IMR-90 (cell line): ENCODE measurements at regions not wholly inside any gene's neighbourhood (a gene's known extent, or its start where the extent isn't known, plus 50 kb on each side); places are given as distances from the start of the nearest gene placed in this dataset.
A peak's percentile ranks its signal among the peaks of the same experiment; 100 is the strongest.

ENCODE experiments used
- ATAC-seq: fragments of 200-7000 bp; cut with Tn5 transposase; 2 replicates; pipeline ENCODE4 v1.9.1; 2020; ENCODE audit warnings: low read depth, mild to moderate bottlenecking, moderate library complexity
- BruUV-seq: library from RNA; stranded (reverse); fragments of 400-500 nt; replicated peaks from 2 replicates; lab custom pipeline; 2021; lab: Mats Ljungman, UMichigan
- CTCF ChIA-PET: fragments of 300-600 bp; formaldehyde crosslinking; extraction: SDS; loops from one replicate; lab custom pipeline; 2021; ENCODE audit warnings: antibody characterized with exemption; lab: Yijun Ruan, JAX
- POLR2A ChIA-PET: fragments of 300-600 bp; sonication (Branson Sonifier 250); formaldehyde crosslinking; loops from one replicate; lab custom pipeline; 2022; ENCODE audit warnings: antibody characterized with exemption; ENCODE audit not compliant: unreplicated experiment; lab: Charles Lee
- DNase-seq: peaks from one replicate; pipeline ENCODE4 v3.0.0; 2013
- H2AFZ ChIP-seq: replicated peaks from 2 replicates; pipeline ENCODE3; 2013; ENCODE audit warnings: low read length, mild to moderate bottlenecking; ENCODE audit not compliant: poor library complexity
- H2AK5ac ChIP-seq: 2 replicates; pipeline ENCODE4 v1.6.1; 2013; ENCODE audit warnings: low read depth, low read length, inconsistent platforms
- H2AK9ac ChIP-seq: replicated peaks from 2 replicates; pipeline ENCODE3; 2013; ENCODE audit warnings: mild to moderate bottlenecking, low read depth, low read length, moderate library complexity; ENCODE audit not compliant: poor library complexity
- H2BK120ac ChIP-seq: 2 replicates; pipeline ENCODE4 v1.6.1; 2013; ENCODE audit warnings: low read depth, low read length, inconsistent platforms
- H2BK15ac ChIP-seq: 3 replicates; pipeline ENCODE4 v1.6.1; 2013; ENCODE audit warnings: low read depth, low read length, inconsistent platforms
- H2BK20ac ChIP-seq: 2 replicates; pipeline ENCODE4 v1.6.1; 2013; ENCODE audit warnings: low read depth, mild to moderate bottlenecking, inconsistent platforms, low read length, moderate library complexity
- H2BK5ac ChIP-seq: 2 replicates; pipeline ENCODE4 v1.6.1; 2013; ENCODE audit warnings: mild to moderate bottlenecking, low read depth, low read length, inconsistent platforms; ENCODE audit not compliant: poor library complexity, severe bottlenecking
- H3K14ac ChIP-seq: replicated peaks from 2 replicates; pipeline ENCODE4 v1.6.1; 2013; ENCODE audit warnings: low read depth, low read length, inconsistent platforms
- H3K18ac ChIP-seq: 2 replicates; pipeline ENCODE4 v1.6.1; 2013; ENCODE audit warnings: low read depth, low read length, control low read depth
- H3K23ac ChIP-seq: 2 replicates; pipeline ENCODE4 v1.6.1; 2013; ENCODE audit warnings: low read depth, low read length, inconsistent platforms
- H3K27ac ChIP-seq: 2 replicates; pipeline ENCODE4 v1.5.1; 2013; ENCODE audit warnings: mild to moderate bottlenecking, control low read depth, low read length; ENCODE audit not compliant: insufficient read depth
- H3K27me3 ChIP-seq: 2 replicates; pipeline ENCODE4 v1.6.1; 2013; ENCODE audit warnings: low read length; ENCODE audit not compliant: control insufficient read depth, insufficient read depth
- H3K36me3 ChIP-seq: 2 replicates; pipeline ENCODE4 v1.6.1; 2013; ENCODE audit warnings: low read length, mixed read lengths; ENCODE audit not compliant: control insufficient read depth, insufficient read depth
- H3K4ac ChIP-seq: 2 replicates; pipeline ENCODE4 v1.6.1; 2013; ENCODE audit warnings: low read depth, low read length, inconsistent platforms
- H3K4me1 ChIP-seq: 2 replicates; pipeline ENCODE4 v1.6.1; 2013; ENCODE audit warnings: low read length, mixed read lengths; ENCODE audit not compliant: control insufficient read depth, insufficient read depth
- H3K4me2 ChIP-seq: 2 replicates; pipeline ENCODE4 v1.6.1; 2013; ENCODE audit warnings: low read depth, mild to moderate bottlenecking, control low read depth, low read length, moderate library complexity
- H3K4me3 ChIP-seq: 2 replicates; pipeline ENCODE4 v1.5.1; 2013; ENCODE audit warnings: low read depth, mild to moderate bottlenecking, control low read depth, low read length, moderate library complexity; ENCODE audit not compliant: insufficient read depth
- H3K56ac ChIP-seq: 2 replicates; pipeline ENCODE4 v1.6.1; 2013; ENCODE audit warnings: low read length, inconsistent platforms; ENCODE audit not compliant: insufficient read depth; ENCODE audit errors: extremely low read depth
- H3K79me1 ChIP-seq, 2 experiments: 2 replicates each; pipeline ENCODE4 v1.6.1; 2013; ENCODE audit warnings: low read length in 2 of 2, inconsistent platforms in 1 of 2, low read depth in 1 of 2
- H3K9ac ChIP-seq: 2 replicates; pipeline ENCODE4 v1.6.1; 2013; ENCODE audit warnings: low read depth, low read length, control low read depth
- H3K9me1 ChIP-seq: 2 replicates; pipeline ENCODE4 v1.6.1; 2013; ENCODE audit warnings: low read length, inconsistent platforms; ENCODE audit not compliant: insufficient read depth
- H3K9me3 ChIP-seq: 2 replicates; pipeline ENCODE4 v1.6.1; 2013; ENCODE audit warnings: low read length; ENCODE audit not compliant: control insufficient read depth, insufficient read depth
- H4K20me1 ChIP-seq: 2 replicates; pipeline ENCODE4 v1.6.1; 2013; ENCODE audit warnings: low read length, inconsistent platforms; ENCODE audit not compliant: insufficient read depth
- H4K5ac ChIP-seq: 2 replicates; pipeline ENCODE4 v1.6.1; 2013; ENCODE audit warnings: mild to moderate bottlenecking, low read depth, low read length, control low read depth
- H4K8ac ChIP-seq, 2 experiments: 2 replicates each; pipeline ENCODE4 v1.6.1; 2013; ENCODE audit warnings: low read depth in 2 of 2, low read length in 2 of 2, control low read depth in 1 of 2, inconsistent platforms in 1 of 2
- H4K91ac ChIP-seq: 2 replicates; pipeline ENCODE4 v1.6.1; 2013; ENCODE audit warnings: low read depth, low read length, inconsistent platforms; ENCODE audit not compliant: insufficient read depth
- BHLHE40 ChIP-seq: fragments of 150-350 bp; IDR thresholded peaks from 2 replicates; pipeline ENCODE4 v1.6.1; 2016; ENCODE audit warnings: mild to moderate bottlenecking, low read depth, low read length
- CEBPB ChIP-seq: IDR thresholded peaks from 2 replicates; pipeline ENCODE4 v1.6.1; 2012; ENCODE audit warnings: low read depth, low read length, improper control_type of control experiment
- FOS ChIP-seq: fragments of 150-350 bp; IDR thresholded peaks from 2 replicates; pipeline ENCODE4 v1.6.1; 2016; ENCODE audit warnings: low read depth, low read length
- MAFK ChIP-seq: IDR thresholded peaks from 2 replicates; pipeline ENCODE4 v1.6.1; 2012; ENCODE audit warnings: low read depth, low read length, improper control_type of control experiment
- MAZ ChIP-seq: IDR thresholded peaks from 2 replicates; pipeline ENCODE4 v1.6.1; 2012; ENCODE audit warnings: low read depth, mild to moderate bottlenecking, low read length, improper control_type of control experiment, moderate library complexity, borderline replicate concordance
- MXI1 ChIP-seq: IDR thresholded peaks from 2 replicates; pipeline ENCODE4 v1.6.1; 2012; ENCODE audit warnings: low read depth, mild to moderate bottlenecking, low read length, moderate library complexity, borderline replicate concordance
- NFE2L2 ChIP-seq: fragments of 150-350 bp; IDR thresholded peaks from 2 replicates; pipeline ENCODE4 v1.6.1; 2016; ENCODE audit warnings: low read depth, mild to moderate bottlenecking, low read length
- POLR2A ChIP-seq: IDR thresholded peaks from 2 replicates; pipeline ENCODE4 v1.6.1; 2012; ENCODE audit warnings: mild to moderate bottlenecking, low read depth, low read length
- RAD21 ChIP-seq: IDR thresholded peaks from 2 replicates; pipeline ENCODE4 v1.6.1; 2012; ENCODE audit warnings: low read length, improper control_type of control experiment
- RCOR1 ChIP-seq: IDR thresholded peaks from 2 replicates; pipeline ENCODE4 v1.6.1; 2012; ENCODE audit warnings: mild to moderate bottlenecking, low read length, improper control_type of control experiment; ENCODE audit not compliant: insufficient replicate concordance
- RFX5 ChIP-seq: IDR thresholded peaks from 2 replicates; pipeline ENCODE4 v1.8.0; 2012; ENCODE audit warnings: low read depth, mild to moderate bottlenecking, low read length, moderate library complexity
- SMC3 ChIP-seq: fragments of 150-350 bp; IDR thresholded peaks from 2 replicates; pipeline ENCODE4 v1.6.1; 2016; ENCODE audit warnings: low read depth, mild to moderate bottlenecking, antibody characterized with exemption, low read length, moderate library complexity
- WGBS, 2 experiments: methylation state at CpG; one replicate each; pipeline versions ENCODE4 v1.1.5 to v1.1.7; 2013; ENCODE audit warnings: missing lambda C conversion rate in 2 of 2; ENCODE audit not compliant: insufficient read length in 1 of 2; ENCODE audit errors: extremely low coverage in 2 of 2; 5-methylcytosine and 5-hydroxymethylcytosine counted together
- dilution Hi-C: fragments of 300-500 bp; cut with HindIII; formaldehyde crosslinking; loops from one replicate; pipeline ENCODE4 v1.14.3; 2018; ENCODE audit warnings: low sequenced_read_pairs; ENCODE audit not compliant: unreplicated experiment
- in situ Hi-C: fragments of 300-500 bp; cut with MboI; formaldehyde crosslinking; loops from 3 replicates; pipeline ENCODE4 v1.14.3; 2019; ENCODE audit warnings: low sequenced_read_pairs, inconsistent platforms, mixed read lengths
- intact Hi-C: fragments of 100-400 bp; cut with micrococcal nuclease; formaldehyde crosslinking; loops from 2 replicates; pipeline ENCODE4 v1.10.0; 2022
- TF ChIP-seq, protein P1 (sequence below): fragments of 150-350 bp; IDR thresholded peaks from 2 replicates; pipeline ENCODE4 v1.6.1; 2016; ENCODE audit warnings: low read depth, mild to moderate bottlenecking, low read length, moderate library complexity, borderline replicate concordance
- TF ChIP-seq, protein P2 (sequence below): conservative IDR thresholded peaks from 2 replicates; pipeline ENCODE4 v1.5.1; 2012; ENCODE audit warnings: mild to moderate bottlenecking, low read depth, low read length, improper control_type of control experiment

DNA sequence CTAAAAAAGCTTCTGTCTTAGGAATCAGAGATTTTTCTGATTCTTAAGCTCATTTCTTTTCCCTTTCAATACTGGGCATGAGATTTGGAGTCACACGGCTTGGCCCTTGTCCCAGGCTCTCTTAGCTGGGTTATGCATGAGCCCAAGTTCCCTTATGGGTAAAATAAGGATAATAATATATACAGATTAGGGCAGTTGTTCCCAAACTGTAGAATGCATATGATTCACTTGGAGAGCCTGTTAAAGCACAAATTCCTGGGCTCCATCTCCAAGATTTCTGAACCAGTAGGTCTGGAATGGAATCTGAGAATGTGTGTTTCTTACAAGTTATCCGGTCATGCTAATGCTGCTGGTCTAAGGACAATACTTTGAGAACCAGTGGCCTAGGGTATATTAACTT is 154.0 kb downstream of the REEP3 start:
- dilution Hi-C loops, result no loop called here
- H4K8ac ChIP-seq, result no peak overlapping the region
- no CpG with 5 or more reads among the region's 2 CpGs for WGBS, 2 experiments

More for the DNA sequence above, 154.0 kb downstream of the REEP3 start:
- no peak overlapping the region for H3K4me2 ChIP-seq
- H3K4ac ChIP-seq, result no peak overlapping the region
- H3K14ac ChIP-seq, result no peak overlapping the region
- peak; percentile 62 for DNase-seq
- no peak overlapping the region for H3K18ac ChIP-seq
- H3K4me1 ChIP-seq, result no peaks in the 10 kb centered on the region; the same call in 1 of the 2 replicates
- BruUV-seq, result no TSS peak
- ChIA-PET POLR2A (no interaction called here), CTCF (no interaction called here)
- 0 out of 2 replicates have a peak, but pooled peaks cover 6% of the 10 kb centered on the region for H3K9me1 ChIP-seq
- H4K91ac ChIP-seq, result no peak overlapping the region
- H3K56ac ChIP-seq, result no peak overlapping the region
- no peak overlapping the region for H3K27ac ChIP-seq
- no peak overlapping the region for H3K23ac ChIP-seq
- no peak overlapping the region for H4K5ac ChIP-seq
- H2BK5ac ChIP-seq, result no peak overlapping the region
- H2BK120ac ChIP-seq, result no peak overlapping the region
- no peak overlapping the region for H2BK15ac ChIP-seq
- in situ Hi-C loops (no loop called here), intact Hi-C loops (no loop called here)
- TF ChIP-seq MAZ (no peak), SMC3 (no peak), CEBPB (no peak), MAFK (no peak), MXI1 (no peak), FOS (no peak), POLR2A (no peak), BHLHE40 (no peak), RCOR1 (no peak), NFE2L2 (no peak), RFX5 (no peak), RAD21 (no peak)
- TF ChIP-seq, protein P1, sequence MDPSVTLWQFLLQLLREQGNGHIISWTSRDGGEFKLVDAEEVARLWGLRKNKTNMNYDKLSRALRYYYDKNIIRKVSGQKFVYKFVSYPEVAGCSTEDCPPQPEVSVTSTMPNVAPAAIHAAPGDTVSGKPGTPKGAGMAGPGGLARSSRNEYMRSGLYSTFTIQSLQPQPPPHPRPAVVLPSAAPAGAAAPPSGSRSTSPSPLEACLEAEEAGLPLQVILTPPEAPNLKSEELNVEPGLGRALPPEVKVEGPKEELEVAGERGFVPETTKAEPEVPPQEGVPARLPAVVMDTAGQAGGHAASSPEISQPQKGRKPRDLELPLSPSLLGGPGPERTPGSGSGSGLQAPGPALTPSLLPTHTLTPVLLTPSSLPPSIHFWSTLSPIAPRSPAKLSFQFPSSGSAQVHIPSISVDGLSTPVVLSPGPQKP, result no peak
- TF ChIP-seq, protein P2, sequence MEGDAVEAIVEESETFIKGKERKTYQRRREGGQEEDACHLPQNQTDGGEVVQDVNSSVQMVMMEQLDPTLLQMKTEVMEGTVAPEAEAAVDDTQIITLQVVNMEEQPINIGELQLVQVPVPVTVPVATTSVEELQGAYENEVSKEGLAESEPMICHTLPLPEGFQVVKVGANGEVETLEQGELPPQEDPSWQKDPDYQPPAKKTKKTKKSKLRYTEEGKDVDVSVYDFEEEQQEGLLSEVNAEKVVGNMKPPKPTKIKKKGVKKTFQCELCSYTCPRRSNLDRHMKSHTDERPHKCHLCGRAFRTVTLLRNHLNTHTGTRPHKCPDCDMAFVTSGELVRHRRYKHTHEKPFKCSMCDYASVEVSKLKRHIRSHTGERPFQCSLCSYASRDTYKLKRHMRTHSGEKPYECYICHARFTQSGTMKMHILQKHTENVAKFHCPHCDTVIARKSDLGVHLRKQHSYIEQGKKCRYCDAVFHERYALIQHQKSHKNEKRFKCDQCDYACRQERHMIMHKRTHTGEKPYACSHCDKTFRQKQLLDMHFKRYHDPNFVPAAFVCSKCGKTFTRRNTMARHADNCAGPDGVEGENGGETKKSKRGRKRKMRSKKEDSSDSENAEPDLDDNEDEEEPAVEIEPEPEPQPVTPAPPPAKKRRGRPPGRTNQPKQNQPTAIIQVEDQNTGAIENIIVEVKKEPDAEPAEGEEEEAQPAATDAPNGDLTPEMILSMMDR, result no peak
- no peak overlapping the region for H2AK5ac ChIP-seq
- no peak overlapping the region for H2AFZ ChIP-seq
- H4K20me1 ChIP-seq, result no peaks in the 10 kb centered on the region
- H3K79me1 ChIP-seq, result no peaks in the 10 kb centered on the region
- H3K36me3 ChIP-seq, result no peaks in the 10 kb centered on the region
- no peaks in the 10 kb centered on the region for H3K9me3 ChIP-seq
- H3K27me3 ChIP-seq, result no peaks in the 10 kb centered on the region
- no peak overlapping the region for H2BK20ac ChIP-seq
- H3K9ac ChIP-seq, result no peak overlapping the region
- H3K4me3 ChIP-seq, result no peak overlapping the region
- ATAC-seq, result peak; percentile 78
- no peak overlapping the region for H2AK9ac ChIP-seq
